ENCODE measurements at regions not wholly inside any gene's neighbourhood (a gene's known extent, or its start where the extent isn't known, plus 50 kb on each side); places are given as distances from the start of the nearest gene placed in this dataset.
A peak's percentile ranks its signal among the peaks of the same experiment; 100 is the strongest.

- no peak for DNase-seq
Observed at GRCh38 chr6:126761854-126762253, 356.6 kb upstream of the RSPO3 start.

- DNase-seq, result no peak
Observed at GRCh38 chr6:126764104-126764503, 354.4 kb upstream of the RSPO3 start.

GRCh38 chr6:126764671-126765070 lies 353.8 kb upstream of the RSPO3 start:
- no peak for DNase-seq

DNA sequence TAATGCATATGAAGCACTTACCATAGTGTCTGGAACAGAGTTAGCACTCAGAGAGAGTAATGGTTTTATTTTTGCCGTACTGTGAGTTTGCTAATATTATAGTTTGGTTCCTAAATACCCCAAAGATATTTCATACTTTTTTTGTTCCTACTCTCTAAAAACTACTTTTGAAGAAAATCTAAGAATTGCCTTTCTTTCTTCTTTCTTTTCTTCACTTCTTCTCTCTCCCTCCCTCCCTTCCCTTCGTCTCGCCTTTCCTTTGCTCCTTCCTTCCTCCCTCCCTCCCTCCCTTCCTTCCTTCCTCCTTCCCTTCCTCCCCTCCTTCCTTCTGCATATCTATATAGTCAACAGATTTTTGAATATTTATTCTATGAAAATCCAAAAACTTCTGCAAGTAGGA lies 351.7 kb upstream of the RSPO3 start:
- DNase-seq, result no peak

DNA sequence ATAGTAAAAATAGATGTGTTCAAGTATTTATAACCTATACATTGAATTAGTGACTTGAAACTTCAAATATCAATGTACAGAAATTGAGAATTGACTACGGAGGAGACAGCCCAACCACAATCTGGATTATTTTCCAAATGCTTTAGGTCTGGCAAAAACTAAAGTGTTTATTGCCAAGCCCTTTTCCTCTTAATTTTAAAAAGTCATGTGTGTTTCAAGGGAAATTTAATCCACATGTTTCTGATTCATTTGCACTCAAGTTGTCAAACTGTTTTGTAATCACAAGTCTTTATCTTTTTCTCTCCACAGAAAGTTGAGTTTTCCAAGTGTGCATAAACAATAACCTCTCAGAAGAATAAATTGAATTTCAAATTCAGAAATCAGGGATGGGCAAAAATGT lies 350.8 kb upstream of the RSPO3 start:
- DNase-seq, result no peak

DNA sequence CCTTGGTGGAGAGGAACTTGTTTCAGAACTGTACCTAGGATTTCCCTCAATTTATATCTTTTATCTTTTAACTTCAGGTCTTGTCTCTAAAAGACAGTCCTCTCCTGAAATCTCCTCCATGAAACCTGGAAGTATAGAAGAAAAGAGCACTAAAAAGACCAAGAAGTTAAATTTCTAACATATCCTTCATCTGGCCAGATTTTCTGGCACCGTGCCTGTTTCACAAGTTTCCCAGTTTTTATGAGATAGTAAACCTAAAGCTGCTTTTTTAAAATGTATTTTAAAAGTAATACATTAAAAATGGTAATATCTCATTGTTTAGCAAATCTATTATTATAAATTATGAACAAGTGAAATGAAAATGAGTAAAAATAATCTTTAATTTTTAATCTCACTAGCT lies 348.3 kb upstream of the RSPO3 start:
- no peak for DNase-seq

- DNase-seq, result no peak
Observed at GRCh38 chr6:126773112-126773805, 345.2 kb upstream of the RSPO3 start.

DNA sequence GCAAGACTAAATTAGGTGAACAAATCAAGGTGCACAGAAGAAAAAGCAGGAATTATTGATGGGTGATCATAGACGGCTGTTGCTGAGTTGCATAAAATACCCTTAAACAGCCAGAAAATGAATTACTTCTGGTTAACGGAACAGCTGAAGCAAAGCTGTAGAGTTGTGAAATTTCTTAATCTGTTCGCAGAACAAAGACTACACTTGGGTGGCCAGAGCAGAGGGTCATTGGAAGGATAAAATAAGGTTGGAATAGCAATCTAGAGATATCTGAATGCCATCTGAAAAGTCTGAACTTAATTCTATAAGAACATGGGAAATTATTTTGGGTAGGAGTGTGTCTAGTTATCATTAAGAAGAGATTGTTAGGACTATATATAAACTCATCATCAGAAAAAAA lies 339.1 kb upstream of the RSPO3 start:
- no peak for DNase-seq

DNA sequence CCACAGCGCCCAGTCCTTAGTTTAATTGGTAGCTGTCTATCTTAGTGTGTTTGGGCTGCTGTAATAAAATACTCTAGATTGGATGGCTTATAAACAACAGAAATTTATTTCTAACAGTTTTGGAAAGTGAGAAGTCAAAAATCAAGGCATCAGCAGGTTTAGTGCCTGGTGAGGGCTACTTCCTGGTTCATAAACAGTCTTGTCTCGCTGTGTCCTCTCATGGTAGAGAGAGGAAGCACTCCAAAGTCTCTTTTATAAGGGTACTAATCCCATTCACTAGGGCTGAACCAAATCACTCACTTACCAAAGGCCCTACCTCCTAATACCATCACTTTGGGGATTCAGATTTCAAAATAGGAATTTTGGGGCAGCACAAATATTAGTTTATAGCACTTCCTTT lies 336.9 kb upstream of the RSPO3 start:
- no peak for DNase-seq

- no peak for DNase-seq
Observed at GRCh38 chr6:126784161-126784790, 334.2 kb upstream of the RSPO3 start.

GRCh38 chr6:126786262-126786661 lies 332.2 kb upstream of the RSPO3 start:
- DNase-seq, result no peak

DNA sequence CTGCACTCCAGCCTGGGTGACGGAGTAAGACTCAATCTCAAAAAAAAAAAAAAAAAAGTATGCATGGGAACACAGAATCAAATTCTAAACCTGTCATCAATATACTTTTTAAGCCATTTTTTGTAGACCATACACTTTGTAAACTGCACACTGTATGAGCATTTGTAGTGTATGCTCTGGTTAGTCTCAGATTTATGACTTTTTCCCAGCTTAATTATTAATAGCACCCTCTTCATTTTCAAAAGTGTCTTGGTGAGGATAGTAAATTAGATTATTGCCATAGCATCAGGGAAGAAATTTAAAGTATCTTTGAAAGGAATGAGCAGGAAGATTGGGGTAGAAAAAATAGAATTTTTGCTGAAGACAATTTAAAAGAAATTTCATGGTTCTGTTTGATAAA lies 330.8 kb upstream of the RSPO3 start:
- no peak for DNase-seq

DNA sequence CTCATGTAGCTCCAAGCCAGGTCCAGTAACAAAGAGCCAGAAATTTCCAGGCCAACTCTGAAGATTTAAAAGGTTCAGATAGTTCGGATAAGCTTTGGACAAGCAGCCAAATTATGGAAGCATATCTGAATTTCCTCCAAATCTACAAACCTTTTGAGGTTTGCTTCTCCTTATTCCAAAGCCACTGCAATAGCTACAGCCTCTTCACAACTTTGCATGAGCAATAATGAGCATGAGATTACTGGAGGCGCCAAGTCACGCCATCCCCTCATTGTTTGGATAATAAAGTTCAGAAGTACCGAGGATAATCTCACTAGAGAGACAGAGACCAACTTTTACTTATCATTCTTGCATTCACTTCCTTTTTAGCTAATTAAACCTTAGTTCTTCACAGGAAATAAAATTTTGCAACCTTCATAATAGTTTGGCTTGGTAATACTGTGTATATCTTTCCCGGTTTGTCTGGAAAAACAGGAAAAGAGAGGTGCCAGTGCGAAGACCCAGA lies 329.6 kb upstream of the RSPO3 start:
- DNase-seq, result no peak

DNA sequence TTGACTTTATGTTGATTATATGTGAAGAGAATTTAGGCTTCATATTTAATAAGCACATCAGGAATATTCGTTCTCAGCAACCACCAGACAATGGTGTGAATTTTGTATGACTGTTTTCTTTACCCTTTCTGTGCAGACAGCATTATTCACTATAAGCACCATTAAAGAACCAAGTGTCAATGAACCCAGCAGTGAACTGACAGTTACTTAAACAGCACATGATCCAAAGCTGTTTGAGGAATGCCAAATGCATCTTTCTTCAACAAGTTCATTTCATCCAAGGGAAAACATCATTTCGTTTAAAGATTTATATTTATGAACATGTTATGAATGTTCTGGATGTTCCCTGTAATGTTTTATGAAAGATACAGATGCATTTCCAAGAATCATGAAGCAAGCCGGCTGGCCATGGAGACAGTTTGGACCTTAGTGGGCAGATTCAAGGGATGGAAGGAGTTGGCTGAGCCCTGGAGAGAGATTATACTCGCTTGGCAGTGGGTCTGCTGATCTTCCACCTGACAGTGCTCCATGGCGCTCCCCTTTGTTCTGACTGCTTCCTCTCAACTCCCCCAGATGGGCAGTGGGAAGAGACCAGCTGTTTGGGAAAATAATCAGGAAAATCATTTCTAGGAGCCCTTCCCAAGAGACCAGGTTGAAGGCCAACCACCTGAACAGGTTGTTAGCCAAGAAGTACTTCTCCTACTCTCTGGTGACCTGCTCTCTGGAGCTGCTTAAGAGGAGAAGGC lies 326.0 kb upstream of the RSPO3 start:
- no peak for DNase-seq

DNA sequence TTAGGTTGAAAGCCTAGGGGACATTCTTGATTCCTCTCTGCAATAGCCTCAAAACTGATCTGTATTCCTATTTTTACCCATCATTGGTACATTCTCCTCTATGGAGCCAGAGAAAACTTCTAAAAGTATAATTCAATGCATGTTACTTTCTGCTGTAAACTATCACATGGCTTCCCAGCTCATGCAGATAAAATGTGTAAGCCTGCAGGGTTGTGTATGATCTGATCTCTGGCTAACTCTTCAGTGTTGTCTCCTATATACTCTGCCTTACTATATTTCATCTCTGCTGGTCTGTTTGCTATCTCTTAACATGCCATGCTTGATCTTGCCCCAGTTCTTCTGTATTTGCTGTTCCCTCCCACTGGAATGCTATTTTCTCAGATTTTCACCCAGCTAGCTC lies 323.3 kb upstream of the RSPO3 start:
- no peak for DNase-seq

DNA sequence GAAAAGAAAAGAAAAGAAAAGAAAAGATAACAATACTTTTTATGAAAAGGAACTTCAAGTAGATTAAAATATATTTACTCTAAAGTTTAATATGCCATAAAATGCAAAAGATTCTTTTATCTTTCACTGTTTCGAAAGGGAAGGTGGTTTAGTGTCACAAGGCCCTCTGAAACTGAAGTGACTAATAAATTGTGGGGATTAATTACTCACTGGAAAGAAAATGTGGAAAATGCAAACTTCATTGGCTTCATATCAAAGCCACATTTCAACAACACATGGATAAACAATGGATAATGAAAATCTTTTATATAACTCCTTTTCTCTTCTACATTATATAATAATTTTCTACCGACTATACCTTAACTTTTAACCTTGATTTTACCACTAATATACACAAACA lies 320.5 kb upstream of the RSPO3 start:
- DNase-seq, result no peak

- no peak for DNase-seq
Observed at GRCh38 chr6:126803769-126804168, 314.7 kb upstream of the RSPO3 start.

DNA sequence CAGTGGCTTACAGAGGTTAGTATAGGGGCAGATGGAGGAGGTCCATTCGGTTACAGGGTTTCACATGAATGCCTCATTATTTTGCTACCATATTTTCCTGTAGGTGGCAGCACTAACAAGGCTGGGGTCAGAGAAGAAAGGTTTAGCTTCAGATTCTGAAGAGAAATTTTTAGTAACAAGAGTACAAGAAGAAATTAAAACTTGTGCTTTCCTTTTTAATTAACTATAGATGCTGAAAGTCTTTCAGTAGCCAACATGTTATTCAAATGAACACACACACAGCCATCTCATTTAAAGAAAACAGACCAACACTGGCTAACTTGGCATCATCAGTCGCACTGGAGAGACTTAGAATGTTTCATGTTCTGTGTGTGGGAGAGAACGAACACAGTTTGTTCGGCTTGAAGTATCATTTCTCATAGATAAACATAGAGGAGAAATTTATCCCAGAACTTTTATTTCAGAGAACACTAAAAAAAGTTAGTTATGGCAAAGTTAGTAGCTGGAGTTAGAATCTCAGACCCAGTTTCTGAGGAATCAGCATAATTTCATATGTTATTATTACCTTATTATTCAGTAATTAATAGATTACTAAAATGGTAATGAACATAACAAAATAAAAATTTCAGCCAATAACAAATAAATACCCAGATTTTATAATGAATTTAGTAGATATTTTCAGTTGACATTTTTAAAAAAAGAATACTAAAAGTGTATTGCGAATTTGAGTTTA lies 314.0 kb upstream of the RSPO3 start:
- peak; percentile 41 for DNase-seq

DNA sequence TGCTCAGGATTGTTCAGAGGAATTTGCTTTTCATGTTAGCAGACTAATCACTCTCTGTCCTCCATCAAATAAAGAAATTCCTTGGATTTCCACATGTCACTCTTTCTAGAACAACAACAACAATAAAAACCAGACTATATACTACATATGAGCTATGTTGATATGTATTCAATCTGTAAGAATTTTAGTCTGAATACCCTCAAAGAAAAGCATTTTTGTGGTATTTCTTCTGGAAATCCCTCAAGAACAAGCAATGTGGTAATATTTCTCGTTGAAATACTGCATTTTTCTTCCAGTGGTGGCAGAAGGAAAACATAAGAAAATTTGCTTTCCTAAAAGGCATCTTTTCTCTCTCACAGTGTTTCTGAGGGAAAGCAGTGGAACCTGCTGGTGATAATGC lies 312.6 kb upstream of the RSPO3 start:
- DNase-seq, result no peak

DNA sequence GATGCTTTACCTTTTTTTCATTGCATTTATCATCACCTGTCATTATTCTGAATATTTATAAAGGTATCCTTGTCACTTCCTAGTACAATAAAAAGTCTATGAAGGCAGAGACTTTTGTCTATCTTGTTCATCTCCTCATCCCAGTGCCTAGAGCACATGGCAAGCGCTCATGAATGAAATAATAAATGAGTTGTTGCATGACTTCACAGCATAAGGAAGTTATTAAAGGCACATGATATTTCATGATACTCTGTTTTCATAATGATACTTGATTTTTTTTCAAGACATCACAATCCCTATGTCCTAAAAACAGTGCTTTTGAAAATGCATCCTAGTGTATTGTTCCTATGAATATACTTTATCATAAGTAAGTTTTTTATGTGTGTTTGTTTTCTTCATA lies 310.6 kb upstream of the RSPO3 start:
- DNase-seq, result no peak

DNA sequence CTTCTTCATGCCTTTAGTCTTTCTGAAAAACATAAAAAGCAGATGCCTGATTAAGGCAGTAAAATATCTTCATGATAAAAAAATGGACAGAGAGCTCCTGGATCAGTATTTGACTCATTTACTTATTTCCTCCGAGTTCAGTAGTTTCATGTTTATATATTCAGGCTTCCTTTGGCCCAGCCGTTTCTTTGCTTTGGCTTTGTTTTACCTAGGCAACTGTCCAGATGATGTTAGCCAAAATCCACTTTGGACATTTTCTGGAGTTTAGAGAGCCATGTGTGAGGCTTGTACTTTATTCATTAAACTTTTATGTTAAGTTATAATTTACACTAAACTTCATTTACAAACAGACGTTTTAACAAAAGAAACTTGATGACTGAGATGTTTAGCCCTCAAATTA lies 307.1 kb upstream of the RSPO3 start:
- DNase-seq, result no peak

DNA sequence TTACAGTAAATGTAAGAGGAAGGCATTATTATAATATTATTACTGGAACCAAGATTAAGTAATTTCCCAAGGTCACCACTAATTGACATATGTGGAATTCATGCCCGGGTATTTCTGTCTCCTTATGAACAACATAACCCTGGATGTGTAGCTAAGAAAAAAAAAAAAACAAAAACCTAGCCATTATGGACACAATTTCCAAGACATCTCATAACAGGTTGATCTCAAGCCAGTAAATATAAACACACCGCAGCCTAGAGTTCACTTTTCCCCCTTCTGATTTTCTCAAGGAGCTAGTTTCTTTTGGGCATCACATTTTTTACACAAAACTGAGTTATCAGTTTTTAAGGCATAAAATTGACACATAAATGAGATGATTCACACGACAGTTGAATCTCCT lies 306.5 kb upstream of the RSPO3 start:
- DNase-seq, result no peak

GRCh38 chr6:126812651-126813050 lies 305.8 kb upstream of the RSPO3 start:
- DNase-seq, result peak; percentile 31
